Uterus (tissue), 2 donors: ENCODE measurements at regions not wholly inside any gene's neighbourhood (a gene's known extent, or its start where the extent isn't known, plus 50 kb on each side); places are given as distances from the start of the nearest gene placed in this dataset.

Source experiments
- CTCF ChIP-seq, 4 experiments: fragments of 200-600 bp in 2 of 4; fragments of 450-650 bp in 2 of 4; sonication (generic) in 2 of 4; IDR thresholded peaks; one replicate each; pipeline ENCODE4 v1.5.1; 2016 to 2019; ENCODE audit warnings: antibody characterized with exemption in 4 of 4, mild to moderate bottlenecking in 2 of 4, moderate library complexity in 1 of 4
- POLR2A ChIP-seq, 2 donors: fragments of 450-650 bp; IDR thresholded peaks; one replicate each; pipeline ENCODE4 v1.6.1; 2016; ENCODE audit warnings: antibody characterized with exemption in 2 of 2, mild to moderate bottlenecking in 1 of 2, moderate library complexity in 1 of 2

DNA sequence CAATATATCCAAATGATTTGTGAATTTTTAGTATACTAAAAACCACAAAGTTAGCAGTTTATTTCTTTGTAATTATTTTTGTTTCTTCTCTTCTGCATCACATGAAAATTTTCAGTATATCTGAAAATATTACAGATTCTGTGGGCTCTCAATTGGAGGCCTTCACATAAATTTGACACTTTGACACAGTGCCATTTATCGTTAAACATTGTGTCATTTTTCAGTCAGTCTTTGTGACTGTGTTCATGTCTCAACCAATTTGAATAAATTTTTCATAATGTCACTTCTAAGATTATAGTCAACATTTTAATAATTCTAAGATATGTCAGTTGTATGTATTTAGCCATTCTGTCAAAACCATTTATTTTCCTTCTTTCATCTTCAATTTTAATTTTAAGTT is 1303.0 kb downstream of the LRFN5 start:
- no peak for TF ChIP-seq CTCF (IDR thresholded peaks at IDR 0.05)
- no peak for TF ChIP-seq POLR2A (IDR thresholded peaks at IDR 0.05)
